H1 (cell line): ENCODE measurements at regions not wholly inside any gene's neighbourhood (a gene's known extent, or its start where the extent isn't known, plus 50 kb on each side); places are given as distances from the start of the nearest gene placed in this dataset.
"Not testable (repeated sequence)": the region's sequence is repeated elsewhere in the genome, so short reads cannot be mapped to it uniquely, and the experiment has no call there.

Experiments
- CTCF ChIA-PET: fragments of 300-600 bp; sonication (Branson Sonifier 250); formaldehyde crosslinking; loops from one replicate; lab custom pipeline; 2021; ENCODE audit not compliant: partially characterized antibody; lab: Charles Lee
- POLR2A ChIA-PET: fragments of 300-600 bp; sonication (Branson Sonifier 250); formaldehyde crosslinking; loops from one replicate; lab custom pipeline; 2021; ENCODE audit warnings: inconsistent platforms; ENCODE audit not compliant: partially characterized antibody; lab: Charles Lee
- DNase-seq, 2 experiments: peaks; one replicate each; pipeline versions ENCODE4 v3.0.0 to v3.0.0-alpha.2; 2010 to 2022; ENCODE audit warnings: low spot score in 2 of 2, low read depth in 1 of 2, mixed read lengths in 1 of 2
- FAIRE-seq: peaks from 2 replicates; lab custom pipeline; 2011; peaks lifted over from hg19 to GRCh38; lab: Jason Lieb, UNC
- H2AFZ ChIP-seq: 2 replicates; pipeline ENCODE4 v1.8.1; 2012; ENCODE audit warnings: low read length, inconsistent platforms
- H2AK5ac ChIP-seq: 2 replicates; pipeline ENCODE4 v1.6.1; 2013; ENCODE audit warnings: low read depth, low read length
- H2BK120ac ChIP-seq: replicated peaks from 2 replicates; pipeline ENCODE3; 2013; ENCODE audit warnings: low read depth, low read length, inconsistent platforms
- H2BK12ac ChIP-seq: 2 replicates; pipeline ENCODE4 v1.6.1; 2013; ENCODE audit warnings: low read depth, low read length
- H2BK15ac ChIP-seq: 2 replicates; pipeline ENCODE4 v1.6.1; 2013; ENCODE audit warnings: low read length
- H2BK20ac ChIP-seq: 2 replicates; pipeline ENCODE4 v1.6.1; 2013; ENCODE audit warnings: low read length
- H2BK5ac ChIP-seq: 2 replicates; pipeline ENCODE4 v1.6.1; 2013; ENCODE audit warnings: low read depth, low read length
- H3K14ac ChIP-seq: 2 replicates; pipeline ENCODE4 v1.6.1; 2013; ENCODE audit warnings: inconsistent platforms; ENCODE audit not compliant: insufficient read length
- H3K18ac ChIP-seq: 2 replicates; pipeline ENCODE4 v1.6.1; 2013; ENCODE audit warnings: low read length; ENCODE audit errors: extremely low read depth
- H3K23ac ChIP-seq: 2 replicates; pipeline ENCODE4 v1.6.1; 2013; ENCODE audit warnings: inconsistent platforms; ENCODE audit not compliant: insufficient read length
- H3K23me2 ChIP-seq: 2 replicates; pipeline ENCODE4 v1.6.1; 2013; ENCODE audit warnings: low read depth, low read length
- H3K27ac ChIP-seq: 2 replicates; pipeline ENCODE4 v1.6.1; 2011; ENCODE audit warnings: low read depth, low read length, inconsistent platforms
- H3K27me3 ChIP-seq, 4 experiments: replicated peaks in 1 of 4; 1 replicate in 1 of 4; 2 replicates in 3 of 4; pipeline versions ENCODE4 v1.6.1 to v1.8.1; 2011 to 2013; ENCODE audit warnings: low read length in 3 of 4, mild to moderate bottlenecking in 3 of 4, inconsistent platforms in 2 of 4, mixed read lengths in 2 of 4, moderate library complexity in 1 of 4; ENCODE audit not compliant: control insufficient read depth in 3 of 4, insufficient read depth in 3 of 4; ENCODE audit errors: extremely low read depth in 1 of 4
- H3K36me3 ChIP-seq, 4 experiments: 2 replicates each; pipeline versions ENCODE4 v1.6.1 to v1.8.1; 2011 to 2013; ENCODE audit warnings: mild to moderate bottlenecking in 4 of 4, low read length in 3 of 4, moderate library complexity in 2 of 4, control low read depth in 1 of 4, inconsistent platforms in 1 of 4; ENCODE audit not compliant: insufficient read depth in 4 of 4, control insufficient read depth in 2 of 4
- H3K4ac ChIP-seq: replicated peaks from 2 replicates; pipeline ENCODE3; 2013; ENCODE audit warnings: low read length, low read depth, mixed read lengths, inconsistent platforms; ENCODE audit not compliant: insufficient read length
- H3K4me1 ChIP-seq, 4 experiments: replicated peaks in 1 of 4; 1 replicate in 1 of 4; 2 replicates in 3 of 4; pipeline versions ENCODE4 v1.6.1 to v1.8.1; 2011 to 2013; ENCODE audit warnings: low read length in 3 of 4, inconsistent platforms in 2 of 4, mixed read lengths in 1 of 4; ENCODE audit not compliant: insufficient read depth in 4 of 4, control insufficient read depth in 3 of 4
- H3K4me2 ChIP-seq, 2 experiments: 2 replicates each; pipeline versions ENCODE4 v1.6.1 to v1.8.1; 2011 to 2013; ENCODE audit warnings: low read depth in 2 of 2, low read length in 2 of 2, control low read depth in 1 of 2, inconsistent platforms in 1 of 2, mild to moderate bottlenecking in 1 of 2; ENCODE audit not compliant: insufficient read depth in 1 of 2
- H3K4me3 ChIP-seq, 4 experiments: fragments of 200-600, 300-600 bp in 1 of 4; sonication (generic), shearing (Covaris generic), sonication (Bioruptor Twin) in 1 of 4; 2 replicates each; pipeline versions ENCODE4 v1.5.1 to v1.8.1; 2011 to 2016; ENCODE audit warnings: low read length in 4 of 4, low read depth in 3 of 4, control low read depth in 2 of 4, inconsistent platforms in 2 of 4, mild to moderate bottlenecking in 2 of 4, mixed read lengths in 1 of 4, moderate library complexity in 1 of 4; ENCODE audit not compliant: insufficient read depth in 2 of 4; ENCODE audit errors: extremely low read depth in 1 of 4
- H3K56ac ChIP-seq: replicated peaks from 2 replicates; pipeline ENCODE3; 2013; ENCODE audit warnings: low read depth, mild to moderate bottlenecking, mixed read lengths, low read length, inconsistent platforms; ENCODE audit not compliant: insufficient read length
- H3K79me1 ChIP-seq: 2 replicates; pipeline ENCODE4 v1.6.1; 2013; ENCODE audit warnings: low read depth, low read length, control low read depth
- H3K79me2 ChIP-seq, 2 experiments: 2 replicates each; pipeline versions ENCODE4 v1.6.1 to v1.8.1; 2012 to 2013; ENCODE audit warnings: low read length in 2 of 2, mild to moderate bottlenecking in 2 of 2, inconsistent platforms in 1 of 2; ENCODE audit not compliant: insufficient read depth in 2 of 2, control insufficient read depth in 1 of 2
- H3K9ac ChIP-seq, 4 experiments: replicated peaks in 1 of 4; 1 replicate in 1 of 4; 2 replicates in 3 of 4; pipeline versions ENCODE4 v1.6.1 to v1.8.1; 2011 to 2013; ENCODE audit warnings: low read depth in 3 of 4, low read length in 3 of 4, control low read depth in 2 of 4, mild to moderate bottlenecking in 2 of 4, moderate library complexity in 2 of 4, inconsistent platforms in 1 of 4; ENCODE audit errors: extremely low read depth in 1 of 4
- H3K9me3 ChIP-seq, 2 experiments: 2 replicates each; pipeline versions ENCODE4 v1.6.1 to v1.8.1; 2012 to 2013; ENCODE audit warnings: mild to moderate bottlenecking in 2 of 2, moderate library complexity in 2 of 2, control low read depth in 1 of 2, inconsistent platforms in 1 of 2, low read depth in 1 of 2, low read length in 1 of 2, mixed read lengths in 1 of 2; ENCODE audit not compliant: insufficient read depth in 2 of 2
- H4K20me1 ChIP-seq, 2 experiments: replicated peaks in 1 of 2; 2 replicates each; pipeline versions ENCODE3 to v1.8.1; 2011 to 2013; ENCODE audit warnings: inconsistent platforms in 2 of 2, low read length in 2 of 2, mild to moderate bottlenecking in 1 of 2; ENCODE audit not compliant: insufficient read depth in 2 of 2, control insufficient read depth in 1 of 2
- H4K5ac ChIP-seq: 2 replicates; pipeline ENCODE4 v1.6.1; 2013; ENCODE audit warnings: low read length, low read depth, mixed read lengths, inconsistent platforms; ENCODE audit not compliant: insufficient read length
- H4K8ac ChIP-seq: 2 replicates; pipeline ENCODE4 v1.8.0; 2013; ENCODE audit warnings: mild to moderate bottlenecking, moderate library complexity, low read length, inconsistent platforms; ENCODE audit not compliant: insufficient read depth; ENCODE audit errors: extremely low read depth
- H4K91ac ChIP-seq: replicated peaks from 2 replicates; pipeline ENCODE3; 2013; ENCODE audit warnings: low read length, mixed read lengths, inconsistent platforms; ENCODE audit not compliant: insufficient read length
- EGR1 ChIP-seq: IDR thresholded peaks from 2 replicates; pipeline ENCODE4 v1.6.1; 2011; ENCODE audit warnings: low read depth, low read length, borderline replicate concordance
- FOSL1 ChIP-seq: IDR thresholded peaks from 2 replicates; pipeline ENCODE4 v1.6.1; 2011; ENCODE audit warnings: mild to moderate bottlenecking, low read depth, low read length, moderate library complexity; ENCODE audit not compliant: insufficient read depth
- KDM1A ChIP-seq: fragments of 200-600, 300-600 bp; sonication (generic); IDR thresholded peaks from 2 replicates; pipeline ENCODE4 v1.7.1; 2016; ENCODE audit warnings: mild to moderate bottlenecking, low read length, borderline replicate concordance
- WGBS, 2 experiments: shearing (Covaris generic) in 1 of 2; methylation state at CpG; one replicate each; pipeline versions ENCODE4 v1.1.6 to v1.1.7; 2013 to 2015; ENCODE audit warnings: low lambda C conversion rate in 2 of 2, mixed read lengths in 2 of 2, inconsistent platforms in 1 of 2, low coverage in 1 of 2, missing lambda C conversion rate in 1 of 2; ENCODE audit not compliant: insufficient replicate concordance in 2 of 2, insufficient coverage in 1 of 2, insufficient read length in 1 of 2; ENCODE audit errors: extremely low coverage in 1 of 2, missing lambda C conversion rate in 1 of 2; 5-methylcytosine and 5-hydroxymethylcytosine counted together

DNA sequence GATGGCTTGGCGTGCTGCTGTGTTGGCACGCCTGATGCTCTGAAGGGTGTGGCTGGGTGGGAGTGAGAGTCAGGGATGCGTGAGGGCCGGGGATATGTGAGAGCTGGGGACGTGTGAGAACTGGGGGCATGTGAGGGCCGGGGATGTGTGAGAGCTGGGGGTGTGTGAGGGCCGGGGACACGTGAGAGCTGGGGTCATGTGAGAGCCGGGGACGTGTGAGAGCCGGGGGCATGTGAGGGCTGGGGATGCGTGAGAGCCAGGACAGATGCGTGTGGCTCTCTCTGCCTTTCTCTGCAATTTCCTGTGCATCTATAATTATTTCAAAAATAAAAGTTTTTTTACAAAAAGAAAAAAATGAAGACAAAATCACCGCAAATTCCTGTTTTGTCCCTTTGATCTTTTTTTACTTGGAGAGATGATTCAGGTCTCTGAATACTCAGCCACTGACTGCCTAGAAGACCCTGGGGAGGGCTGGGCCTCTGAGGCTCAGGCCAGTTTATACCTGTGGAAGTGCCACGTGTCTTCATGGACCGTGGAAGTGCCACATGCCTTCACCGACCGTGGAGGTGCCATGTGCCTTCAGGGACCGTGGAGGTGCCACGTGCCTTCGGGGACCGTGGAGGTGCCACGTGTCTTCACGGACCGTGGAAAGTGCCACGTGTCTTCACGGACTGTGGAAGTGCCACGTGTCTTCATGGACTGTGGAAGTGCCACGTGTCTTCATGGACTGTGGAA, 170.4 kb downstream of the LAT start:
- H3K9me3 ChIP-seq, H4K8ac ChIP-seq, H4K5ac ChIP-seq, H2BK120ac ChIP-seq, H4K20me1 ChIP-seq, H3K56ac ChIP-seq, DNase-seq, H4K91ac ChIP-seq, H2BK20ac ChIP-seq, H2AFZ ChIP-seq, H3K79me2 ChIP-seq, H3K4me3 ChIP-seq, H3K27ac ChIP-seq, H3K4ac ChIP-seq, H3K23me2 ChIP-seq, H3K79me1 ChIP-seq, POLR2A ChIA-PET, H3K14ac ChIP-seq, H2BK15ac ChIP-seq, H3K36me3 ChIP-seq, H3K23ac ChIP-seq, CTCF ChIA-PET, H3K4me2 ChIP-seq, H3K18ac ChIP-seq, H3K9ac ChIP-seq, FAIRE-seq, H3K27me3 ChIP-seq: not testable (repeated sequence)
- H2AK5ac ChIP-seq = 0 out of 2 replicates have a peak overlapping the region, but pooled peaks have one; percentile 90
- 0 out of 2 replicates have a peak overlapping the region, but pooled peaks have one; percentile 52 for H2BK5ac ChIP-seq
- 88% methylated on average over 16 of the region's 29 CpGs; no CpG with 5 or more reads in 1 of the 2 experiments for WGBS, 2 experiments
- peaks cover 2 to 10% (median 6%) of the 10 kb centered on the region in 4 experiments; a peak in 5 of 7 replicates for H3K4me1 ChIP-seq
- H2BK12ac ChIP-seq = peak overlapping the region; percentile 94
- TF ChIP-seq FOSL1 (peak; percentile 73), KDM1A (peak; percentile 58; the same call in 1 of the 2 replicates), EGR1 (peak; percentile 97)
